GM12865 (cell line): ENCODE measurements at regions not wholly inside any gene's neighbourhood (a gene's known extent, or its start where the extent isn't known, plus 50 kb on each side); places are given as distances from the start of the nearest gene placed in this dataset.

Experiments
- DNase-seq: peaks from one replicate; pipeline ENCODE4 v3.0.0; 2010; ENCODE audit warnings: low read depth
- H3K4me3 ChIP-seq: 2 replicates; pipeline ENCODE4 v1.5.1; 2011; ENCODE audit warnings: mild to moderate bottlenecking, low read depth, low read length, control low read depth
- CTCF ChIP-seq: IDR thresholded peaks from 2 replicates; pipeline ENCODE4 v1.5.1; 2011; ENCODE audit warnings: low read length, control low read depth, low read depth, inconsistent platforms; ENCODE audit not compliant: insufficient read depth; ENCODE audit errors: missing control alignments

- no peak for DNase-seq
- no peak overlapping the region for H3K4me3 ChIP-seq
- TF ChIP-seq CTCF: no peak
Measured at GRCh38 chr15:100760357-100760903, 119.2 kb upstream of the ALDH1A3 start.

GRCh38 chr15:100761290-100761935, 118.2 kb upstream of the ALDH1A3 start:
- no peak for TF ChIP-seq CTCF
- DNase-seq: no peak
- H3K4me3 ChIP-seq: no peak overlapping the region

- H3K4me3 ChIP-seq: no peak overlapping the region
- TF ChIP-seq CTCF: no peak
- DNase-seq: no peak
Measured at GRCh38 chr15:100762289-100762688, 117.3 kb upstream of the ALDH1A3 start.

GRCh38 chr15:100762913-100763834, 116.5 kb upstream of the ALDH1A3 start:
- H3K4me3 ChIP-seq: no peak overlapping the region
- TF ChIP-seq CTCF: no peak
- DNase-seq: no peak

GRCh38 chr15:100763835-100764750, 115.5 kb upstream of the ALDH1A3 start:
- H3K4me3 ChIP-seq: no peak overlapping the region
- no peak for TF ChIP-seq CTCF
- no peak for DNase-seq

GRCh38 chr15:100764778-100765466, 114.7 kb upstream of the ALDH1A3 start:
- no peak for TF ChIP-seq CTCF
- no peak for DNase-seq
- H3K4me3 ChIP-seq: no peak overlapping the region
